ENCODE measurements at regions not wholly inside any gene's neighbourhood (a gene's known extent, or its start where the extent isn't known, plus 50 kb on each side); places are given as distances from the start of the nearest gene placed in this dataset.

- no peaks in the 10 kb centered on the region for H3K79me2 ChIP-seq (ENCODE audit: control insufficient read depth, low read length)
- no peaks in the 10 kb centered on the region for H3K4me1 ChIP-seq (ENCODE audit: control insufficient read depth, low read length)
- no peaks in the 10 kb centered on the region for H3K9me3 ChIP-seq (ENCODE audit: control insufficient read depth, insufficient read depth, low read length)
- H3F3A ChIP-seq (ENCODE audit: control insufficient read depth, insufficient read depth), result no peaks in the 10 kb centered on the region
- no peak overlapping the region for H3K27ac ChIP-seq (ENCODE audit: low read depth, low read length)
- no peaks in the 10 kb centered on the region for H4K20me1 ChIP-seq (ENCODE audit: control insufficient read depth, insufficient read depth, low read depth, low read length)
- TF ChIP-seq CTCF (IDR thresholded peaks at IDR 0.05; ENCODE audit: low read depth, low read length, poor library complexity, severe bottlenecking), result no peak
- no peak for TF ChIP-seq EZH2phosphoT487 (IDR thresholded peaks at IDR 0.05; ENCODE audit: borderline replicate concordance, low read length)
- H3K27me3 ChIP-seq (ENCODE audit: control insufficient read depth, low read length), result no peaks in the 10 kb centered on the region
- no peak overlapping the region for H3K4me3 ChIP-seq (ENCODE audit: low read length)
- no peaks in the 10 kb centered on the region for H3K9me2 ChIP-seq (replicated peaks; ENCODE audit: control insufficient read depth, low read length)
- H3K36me3 ChIP-seq (ENCODE audit: control insufficient read depth, low read length), result no peaks in the 10 kb centered on the region
- no peak overlapping the region for H3K4me2 ChIP-seq (ENCODE audit: low read length)
These were observed 454.9 kb upstream of the CHAC2 start for GRCh38 chr2:53312721-53313120.

DNA sequence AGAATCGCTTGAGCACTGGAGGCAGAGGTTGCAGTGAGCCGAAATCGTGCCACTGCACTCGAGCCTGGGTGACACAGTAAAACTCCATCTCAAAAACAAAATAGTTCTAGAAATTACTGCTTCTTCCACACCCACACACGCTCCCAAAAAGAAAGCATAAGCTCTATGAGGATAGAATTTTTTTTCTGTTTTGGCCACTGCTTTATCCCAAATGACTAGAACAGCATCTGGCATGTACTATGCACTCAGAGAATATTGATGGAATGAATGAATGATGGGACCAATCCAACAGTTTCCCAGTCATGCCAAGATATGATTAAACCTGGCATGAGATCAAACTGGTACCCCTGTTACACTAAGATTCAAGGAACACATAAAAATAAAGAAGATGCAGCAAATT lies 455.4 kb upstream of the CHAC2 start:
- H3K4me3 ChIP-seq (ENCODE audit: low read length), result no peak overlapping the region
- H3K36me3 ChIP-seq (ENCODE audit: control insufficient read depth, low read length), result no peaks in the 10 kb centered on the region
- TF ChIP-seq EZH2phosphoT487 (IDR thresholded peaks at IDR 0.05; ENCODE audit: borderline replicate concordance, low read length) (no peak), CTCF (IDR thresholded peaks at IDR 0.05; ENCODE audit: low read depth, low read length, poor library complexity, severe bottlenecking) (no peak)
- no peaks in the 10 kb centered on the region for H3F3A ChIP-seq (ENCODE audit: control insufficient read depth, insufficient read depth)
- H3K4me2 ChIP-seq (ENCODE audit: low read length), result no peak overlapping the region
- H3K27ac ChIP-seq (ENCODE audit: low read depth, low read length), result no peak overlapping the region
- H3K79me2 ChIP-seq (ENCODE audit: control insufficient read depth, low read length), result no peaks in the 10 kb centered on the region
- H4K20me1 ChIP-seq (ENCODE audit: control insufficient read depth, insufficient read depth, low read depth, low read length), result no peaks in the 10 kb centered on the region
- no peaks in the 10 kb centered on the region for H3K9me2 ChIP-seq (replicated peaks; ENCODE audit: control insufficient read depth, low read length)
- H3K9me3 ChIP-seq (ENCODE audit: control insufficient read depth, insufficient read depth, low read length), result no peaks in the 10 kb centered on the region
- H3K27me3 ChIP-seq (ENCODE audit: control insufficient read depth, low read length), result no peaks in the 10 kb centered on the region
- no peaks in the 10 kb centered on the region for H3K4me1 ChIP-seq (ENCODE audit: control insufficient read depth, low read length)

GRCh38 chr2:53303012-53303578 lies 464.5 kb upstream of the CHAC2 start:
- Histone ChIP-seq H3K4me1 (ENCODE audit: control insufficient read depth, low read length) (no peaks in the 10 kb centered on the region), H4K20me1 (ENCODE audit: control insufficient read depth, insufficient read depth, low read depth, low read length) (no peaks in the 10 kb centered on the region), H3K4me3 (ENCODE audit: low read length) (no peak overlapping the region), H3F3A (ENCODE audit: control insufficient read depth, insufficient read depth) (no peaks in the 10 kb centered on the region), H3K27ac (ENCODE audit: low read depth, low read length) (no peak overlapping the region), H3K79me2 (ENCODE audit: control insufficient read depth, low read length) (no peaks in the 10 kb centered on the region), H3K9me2 (replicated peaks; ENCODE audit: control insufficient read depth, low read length) (no peaks in the 10 kb centered on the region), H3K4me2 (ENCODE audit: low read length) (no peak overlapping the region), H3K9me3 (ENCODE audit: control insufficient read depth, insufficient read depth, low read length) (no peaks in the 10 kb centered on the region), H3K27me3 (ENCODE audit: control insufficient read depth, low read length) (no peaks in the 10 kb centered on the region), H3K36me3 (ENCODE audit: control insufficient read depth, low read length) (no peaks in the 10 kb centered on the region)
- no peak for TF ChIP-seq EZH2phosphoT487 (IDR thresholded peaks at IDR 0.05; ENCODE audit: borderline replicate concordance, low read length)
- TF ChIP-seq CTCF (IDR thresholded peaks at IDR 0.05; ENCODE audit: low read depth, low read length, poor library complexity, severe bottlenecking), result no peak

All from DOHH2 (cell line).